Breast epithelium (tissue), 3 donors: ENCODE measurements at regions not wholly inside any gene's neighbourhood (a gene's known extent, or its start where the extent isn't known, plus 50 kb on each side); places are given as distances from the start of the nearest gene placed in this dataset.

Experiments
- CTCF ChIP-seq, 3 donors: fragments of 450-650 bp; IDR thresholded peaks; one replicate each; pipeline ENCODE4 v1.5.1; 2016 to 2017; ENCODE audit warnings: antibody characterized with exemption in 3 of 3, mild to moderate bottlenecking in 3 of 3, moderate library complexity in 3 of 3
- POLR2A ChIP-seq: fragments of 450-650 bp; IDR thresholded peaks from one replicate; pipeline ENCODE4 v1.6.1; 2016; ENCODE audit warnings: antibody characterized with exemption, mild to moderate bottlenecking, moderate library complexity

- no peak for TF ChIP-seq CTCF (IDR thresholded peaks at IDR 0.05)
- no peak for TF ChIP-seq POLR2A
Measured at GRCh38 chr14:106823552-106823951, 1297.2 kb downstream of the TMEM121 start.
